Upper lobe of left lung (tissue), 4 donors: ENCODE measurements at regions not wholly inside any gene's neighbourhood (a gene's known extent, or its start where the extent isn't known, plus 50 kb on each side); places are given as distances from the start of the nearest gene placed in this dataset.

Experiments used
- POLR2A ChIP-seq, 4 donors: fragments of 450-650 bp; IDR thresholded peaks; one replicate each; pipeline ENCODE4 v1.5.1; 2016 to 2017; ENCODE audit warnings: antibody characterized with exemption in 4 of 4, mild to moderate bottlenecking in 2 of 4
- TF ChIP-seq, protein P1 (sequence below), 6 experiments: fragments of 450-650 bp in 4 of 6; fragments of 200-600 bp in 2 of 6; sonication (generic) in 2 of 6; IDR thresholded peaks; one replicate each; pipeline ENCODE4 v1.5.1; 2016 to 2019; ENCODE audit warnings: antibody characterized with exemption in 6 of 6

DNA sequence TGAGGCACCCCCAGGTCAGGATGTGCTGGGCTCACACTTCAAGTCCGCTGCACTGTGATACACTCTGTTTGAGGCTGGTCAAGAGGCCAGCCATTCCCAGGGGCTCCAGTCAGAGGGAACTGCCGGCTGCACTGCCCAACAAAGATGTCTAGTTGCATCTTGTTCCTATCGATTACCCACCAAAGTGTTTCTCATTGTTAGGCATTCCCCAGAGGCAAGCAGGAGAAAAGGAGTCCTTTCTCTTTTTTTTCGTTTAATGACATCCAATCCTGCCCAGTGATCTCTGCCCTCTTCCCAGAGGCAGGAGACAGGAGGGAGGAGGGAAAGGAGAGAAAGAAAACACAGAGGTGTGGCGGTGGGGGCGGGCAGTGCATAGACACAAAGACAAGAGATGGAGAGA lies 150.4 kb downstream of the OMA1 start:
- TF ChIP-seq, protein P1, sequence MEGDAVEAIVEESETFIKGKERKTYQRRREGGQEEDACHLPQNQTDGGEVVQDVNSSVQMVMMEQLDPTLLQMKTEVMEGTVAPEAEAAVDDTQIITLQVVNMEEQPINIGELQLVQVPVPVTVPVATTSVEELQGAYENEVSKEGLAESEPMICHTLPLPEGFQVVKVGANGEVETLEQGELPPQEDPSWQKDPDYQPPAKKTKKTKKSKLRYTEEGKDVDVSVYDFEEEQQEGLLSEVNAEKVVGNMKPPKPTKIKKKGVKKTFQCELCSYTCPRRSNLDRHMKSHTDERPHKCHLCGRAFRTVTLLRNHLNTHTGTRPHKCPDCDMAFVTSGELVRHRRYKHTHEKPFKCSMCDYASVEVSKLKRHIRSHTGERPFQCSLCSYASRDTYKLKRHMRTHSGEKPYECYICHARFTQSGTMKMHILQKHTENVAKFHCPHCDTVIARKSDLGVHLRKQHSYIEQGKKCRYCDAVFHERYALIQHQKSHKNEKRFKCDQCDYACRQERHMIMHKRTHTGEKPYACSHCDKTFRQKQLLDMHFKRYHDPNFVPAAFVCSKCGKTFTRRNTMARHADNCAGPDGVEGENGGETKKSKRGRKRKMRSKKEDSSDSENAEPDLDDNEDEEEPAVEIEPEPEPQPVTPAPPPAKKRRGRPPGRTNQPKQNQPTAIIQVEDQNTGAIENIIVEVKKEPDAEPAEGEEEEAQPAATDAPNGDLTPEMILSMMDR (IDR thresholded peaks at IDR 0.05), result no peak
- no peak for TF ChIP-seq POLR2A (IDR thresholded peaks at IDR 0.05)
